ENCODE measurements at regions not wholly inside any gene's neighbourhood (a gene's known extent, or its start where the extent isn't known, plus 50 kb on each side); places are given as distances from the start of the nearest gene placed in this dataset.

DNA sequence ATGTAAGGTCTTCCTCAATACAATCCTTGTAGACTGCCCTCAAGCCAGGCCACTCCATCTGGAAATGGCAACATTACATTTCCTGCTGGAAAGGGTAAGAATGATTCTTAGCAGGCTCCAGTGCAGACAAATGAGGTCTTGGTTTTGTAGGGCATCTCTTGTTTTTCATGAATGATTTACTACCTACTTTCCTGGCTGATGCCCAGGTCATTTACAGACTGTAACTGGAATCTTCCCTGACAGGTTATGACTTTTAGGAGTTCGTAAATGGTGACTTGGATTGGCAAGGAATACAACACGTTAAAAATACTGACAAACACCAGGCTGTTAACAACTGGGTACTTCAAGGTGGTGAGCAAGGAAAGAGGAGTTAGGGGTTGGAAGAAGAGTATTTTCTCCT, 510.5 kb upstream of the TNC start:
- 36 to 56% methylated on average over 2 of the region's 2 CpGs for WGBS, 2 donors
- no peaks in the 10 kb centered on the region for H3K36me3 ChIP-seq
- no peak for FAIRE-seq
- TF ChIP-seq, protein P1, sequence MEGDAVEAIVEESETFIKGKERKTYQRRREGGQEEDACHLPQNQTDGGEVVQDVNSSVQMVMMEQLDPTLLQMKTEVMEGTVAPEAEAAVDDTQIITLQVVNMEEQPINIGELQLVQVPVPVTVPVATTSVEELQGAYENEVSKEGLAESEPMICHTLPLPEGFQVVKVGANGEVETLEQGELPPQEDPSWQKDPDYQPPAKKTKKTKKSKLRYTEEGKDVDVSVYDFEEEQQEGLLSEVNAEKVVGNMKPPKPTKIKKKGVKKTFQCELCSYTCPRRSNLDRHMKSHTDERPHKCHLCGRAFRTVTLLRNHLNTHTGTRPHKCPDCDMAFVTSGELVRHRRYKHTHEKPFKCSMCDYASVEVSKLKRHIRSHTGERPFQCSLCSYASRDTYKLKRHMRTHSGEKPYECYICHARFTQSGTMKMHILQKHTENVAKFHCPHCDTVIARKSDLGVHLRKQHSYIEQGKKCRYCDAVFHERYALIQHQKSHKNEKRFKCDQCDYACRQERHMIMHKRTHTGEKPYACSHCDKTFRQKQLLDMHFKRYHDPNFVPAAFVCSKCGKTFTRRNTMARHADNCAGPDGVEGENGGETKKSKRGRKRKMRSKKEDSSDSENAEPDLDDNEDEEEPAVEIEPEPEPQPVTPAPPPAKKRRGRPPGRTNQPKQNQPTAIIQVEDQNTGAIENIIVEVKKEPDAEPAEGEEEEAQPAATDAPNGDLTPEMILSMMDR (IDR thresholded peaks at IDR 0.05): no peak
- H3K4me1 ChIP-seq: no peaks in the 10 kb centered on the region
- no peak for ATAC-seq
- H3K27me3 ChIP-seq: no peaks in the 10 kb centered on the region
- H3K9me3 ChIP-seq: no peaks in the 10 kb centered on the region
- H3K27ac ChIP-seq: no peak overlapping the region
- no peak for DNase-seq
- no peak overlapping the region for H3K4me3 ChIP-seq
- intact Hi-C loops (cut with DNase I): no loop called here

DNA sequence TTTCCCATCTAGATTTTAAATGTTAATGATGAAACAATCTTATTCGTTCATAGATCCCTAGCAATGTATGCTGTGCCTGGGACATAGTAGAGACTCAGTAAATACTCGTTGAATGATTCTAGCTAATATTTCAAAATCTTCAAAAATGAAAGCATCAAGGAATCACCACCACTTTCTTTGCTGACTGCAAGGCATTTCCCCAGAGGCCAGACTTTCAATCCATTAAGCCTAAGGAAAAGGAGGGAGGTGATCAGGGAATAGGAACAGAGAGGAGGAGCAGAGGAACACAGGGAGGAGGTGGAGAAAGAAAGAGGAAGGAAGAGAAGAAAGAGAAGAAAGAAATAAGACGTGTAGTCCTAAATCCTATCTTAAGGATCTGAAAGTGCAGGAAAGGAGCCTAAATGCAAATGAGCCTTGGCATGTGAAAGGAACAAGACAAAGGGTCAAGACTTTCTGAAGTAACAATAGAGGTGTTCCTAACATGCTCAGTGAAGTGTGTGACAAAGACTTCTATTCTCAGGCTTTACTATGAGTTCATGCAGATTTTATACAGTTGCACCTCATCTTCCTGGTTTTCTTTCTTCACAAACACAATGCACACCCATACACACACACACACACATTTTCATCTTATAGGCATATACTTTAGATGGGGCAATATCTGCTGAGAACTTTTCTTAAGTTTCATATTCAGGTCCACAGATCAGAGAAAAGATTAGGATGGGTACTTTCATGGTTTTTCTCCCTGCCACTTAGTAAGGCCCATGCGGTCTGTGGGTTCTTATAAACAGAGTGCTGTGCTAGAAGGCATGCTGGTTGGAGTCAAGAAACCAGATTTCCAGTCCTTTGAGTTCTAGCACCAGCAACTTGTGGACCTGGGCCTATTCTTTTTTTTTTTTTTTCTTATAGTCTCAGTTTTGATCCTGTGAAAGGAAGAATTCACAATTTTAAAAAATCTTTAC, 512.2 kb upstream of the TNC start:
- intact Hi-C loops (cut with DNase I): no loop called here
- 63 to 73% methylated on average over 4 of the region's 4 CpGs for WGBS, 2 donors
- TF ChIP-seq, protein P1 (IDR thresholded peaks at IDR 0.05): no peak
- DNase-seq (no peak), ATAC-seq (no peak), FAIRE-seq (no peak)
- Histone ChIP-seq H3K27ac (no peak overlapping the region), H3K4me3 (no peak overlapping the region), H3K9me3 (no peaks in the 10 kb centered on the region), H3K4me1 (no peaks in the 10 kb centered on the region), H3K27me3 (no peaks in the 10 kb centered on the region), H3K36me3 (no peaks in the 10 kb centered on the region)

DNA sequence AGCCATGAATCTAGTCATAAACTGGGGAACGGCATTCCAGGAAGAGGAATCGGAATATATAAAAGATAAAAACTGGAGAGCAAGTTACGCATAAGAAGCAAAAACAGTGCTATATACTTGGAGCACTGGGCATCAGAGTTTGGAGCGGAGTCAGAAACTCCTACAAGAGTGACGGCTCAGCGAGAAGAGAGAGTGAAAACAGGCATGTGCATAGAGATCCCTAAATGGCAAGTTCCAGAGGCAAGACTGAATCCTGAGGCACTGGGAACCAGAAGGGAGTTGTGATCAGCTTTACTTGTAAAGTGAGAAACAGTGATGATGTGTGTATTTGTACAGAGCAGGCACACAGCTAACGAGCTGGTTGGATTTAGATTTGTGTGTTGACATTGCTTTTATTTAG, 514.4 kb upstream of the TNC start:
- no peak for FAIRE-seq
- H3K4me1 ChIP-seq: no peaks in the 10 kb centered on the region
- TF ChIP-seq, protein P1 (IDR thresholded peaks at IDR 0.05): no peak
- DNase-seq: no peak
- no peaks in the 10 kb centered on the region for H3K9me3 ChIP-seq
- no peak for ATAC-seq
- no peak overlapping the region for H3K27ac ChIP-seq
- no peaks in the 10 kb centered on the region for H3K27me3 ChIP-seq
- 75 to 79% methylated on average over 7 of the region's 7 CpGs for WGBS, 2 donors
- no peaks in the 10 kb centered on the region for H3K36me3 ChIP-seq
- intact Hi-C loops (cut with DNase I): no loop called here
- H3K4me3 ChIP-seq: no peak overlapping the region

DNA sequence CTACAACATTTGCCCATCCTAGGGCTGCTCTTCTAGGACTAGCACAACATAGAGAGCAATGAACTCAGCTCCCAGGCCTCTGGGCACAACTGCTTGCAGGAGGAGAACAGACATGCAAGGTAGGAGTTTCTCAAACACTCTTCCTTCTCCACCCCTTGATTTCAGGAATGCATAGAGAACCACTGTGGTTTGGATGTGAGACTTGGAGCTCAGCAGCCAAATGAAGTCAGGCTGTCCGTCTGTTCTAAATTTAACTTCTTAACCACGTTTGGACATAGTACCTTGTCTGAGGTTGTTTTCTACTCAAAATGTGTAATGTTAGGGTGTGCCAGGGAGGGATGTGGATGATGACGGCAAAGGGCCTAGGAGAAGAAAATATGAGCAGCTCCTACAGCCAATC, 515.1 kb upstream of the TNC start:
- no peaks in the 10 kb centered on the region for H3K27me3 ChIP-seq
- 55 to 61% methylated on average over 3 of the region's 3 CpGs for WGBS, 2 donors
- H3K27ac ChIP-seq: no peak overlapping the region
- ATAC-seq: no peak
- no peak overlapping the region for H3K4me3 ChIP-seq
- no peak for FAIRE-seq
- H3K36me3 ChIP-seq: no peaks in the 10 kb centered on the region
- TF ChIP-seq, protein P1 (IDR thresholded peaks at IDR 0.05): no peak
- DNase-seq: no peak
- H3K9me3 ChIP-seq: no peaks in the 10 kb centered on the region
- intact Hi-C loops (cut with DNase I): no loop called here
- H3K4me1 ChIP-seq: no peaks in the 10 kb centered on the region
